ENCODE measurements at regions not wholly inside any gene's neighbourhood (a gene's known extent, or its start where the extent isn't known, plus 50 kb on each side); places are given as distances from the start of the nearest gene placed in this dataset.

- DNase-seq (ENCODE audit: low read depth), result no peak
- TF ChIP-seq, protein P1, sequence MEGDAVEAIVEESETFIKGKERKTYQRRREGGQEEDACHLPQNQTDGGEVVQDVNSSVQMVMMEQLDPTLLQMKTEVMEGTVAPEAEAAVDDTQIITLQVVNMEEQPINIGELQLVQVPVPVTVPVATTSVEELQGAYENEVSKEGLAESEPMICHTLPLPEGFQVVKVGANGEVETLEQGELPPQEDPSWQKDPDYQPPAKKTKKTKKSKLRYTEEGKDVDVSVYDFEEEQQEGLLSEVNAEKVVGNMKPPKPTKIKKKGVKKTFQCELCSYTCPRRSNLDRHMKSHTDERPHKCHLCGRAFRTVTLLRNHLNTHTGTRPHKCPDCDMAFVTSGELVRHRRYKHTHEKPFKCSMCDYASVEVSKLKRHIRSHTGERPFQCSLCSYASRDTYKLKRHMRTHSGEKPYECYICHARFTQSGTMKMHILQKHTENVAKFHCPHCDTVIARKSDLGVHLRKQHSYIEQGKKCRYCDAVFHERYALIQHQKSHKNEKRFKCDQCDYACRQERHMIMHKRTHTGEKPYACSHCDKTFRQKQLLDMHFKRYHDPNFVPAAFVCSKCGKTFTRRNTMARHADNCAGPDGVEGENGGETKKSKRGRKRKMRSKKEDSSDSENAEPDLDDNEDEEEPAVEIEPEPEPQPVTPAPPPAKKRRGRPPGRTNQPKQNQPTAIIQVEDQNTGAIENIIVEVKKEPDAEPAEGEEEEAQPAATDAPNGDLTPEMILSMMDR (IDR thresholded peaks at IDR 0.05; ENCODE audit: control insufficient read depth, extremely low read depth, insufficient read depth), result no peak
- H3K4me3 ChIP-seq (ENCODE audit: low read depth, low read length), result no peak overlapping the region
These were observed 708.3 kb downstream of the HDGFL1 start for GRCh38 chr6:23277521-23278179.

DNA sequence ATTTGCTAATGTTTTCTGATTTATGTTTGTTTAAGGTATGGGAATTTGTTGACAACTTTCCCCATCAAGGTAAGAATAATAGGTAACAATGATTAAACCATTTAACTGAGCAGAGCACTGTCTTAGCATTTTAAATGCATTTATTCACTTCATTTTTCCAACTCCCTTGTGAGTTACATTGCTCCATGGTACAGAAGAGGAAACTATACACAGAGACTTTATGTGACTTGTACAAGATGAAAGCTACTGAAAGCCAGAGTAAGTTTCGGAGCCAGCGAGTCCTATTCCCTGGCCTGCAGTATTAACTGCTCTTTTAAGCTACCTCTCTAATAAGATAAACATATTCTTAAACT lies 708.8 kb downstream of the HDGFL1 start:
- DNase-seq (ENCODE audit: low read depth), result no peak
- TF ChIP-seq, protein P1 (IDR thresholded peaks at IDR 0.05; ENCODE audit: control insufficient read depth, extremely low read depth, insufficient read depth), result no peak
- no peak overlapping the region for H3K4me3 ChIP-seq (ENCODE audit: low read depth, low read length)

DNA sequence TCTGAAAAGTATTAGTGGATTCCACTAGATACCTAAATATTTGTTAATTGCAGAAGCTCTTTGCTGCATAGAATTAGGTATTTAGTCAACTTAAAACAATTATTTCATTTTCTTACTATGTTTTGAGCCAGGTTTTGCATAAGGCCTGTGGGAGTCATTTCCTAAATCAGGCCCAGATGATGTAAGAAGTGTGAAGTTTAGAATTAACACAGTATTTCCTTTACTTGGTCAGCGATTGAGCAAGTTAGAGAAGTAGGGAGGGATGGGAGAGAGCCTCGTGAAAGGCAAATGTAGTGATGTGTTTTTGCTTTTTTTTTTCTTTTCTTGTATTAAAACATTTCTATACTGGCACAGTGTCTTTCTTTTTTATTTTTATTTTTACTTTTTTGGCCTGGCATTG lies 711.1 kb downstream of the HDGFL1 start:
- H3K4me3 ChIP-seq (ENCODE audit: low read depth, low read length), result no peak overlapping the region
- no peak for DNase-seq (ENCODE audit: low read depth)
- TF ChIP-seq, protein P1 (IDR thresholded peaks at IDR 0.05; ENCODE audit: control insufficient read depth, extremely low read depth, insufficient read depth), result no peak

DNA sequence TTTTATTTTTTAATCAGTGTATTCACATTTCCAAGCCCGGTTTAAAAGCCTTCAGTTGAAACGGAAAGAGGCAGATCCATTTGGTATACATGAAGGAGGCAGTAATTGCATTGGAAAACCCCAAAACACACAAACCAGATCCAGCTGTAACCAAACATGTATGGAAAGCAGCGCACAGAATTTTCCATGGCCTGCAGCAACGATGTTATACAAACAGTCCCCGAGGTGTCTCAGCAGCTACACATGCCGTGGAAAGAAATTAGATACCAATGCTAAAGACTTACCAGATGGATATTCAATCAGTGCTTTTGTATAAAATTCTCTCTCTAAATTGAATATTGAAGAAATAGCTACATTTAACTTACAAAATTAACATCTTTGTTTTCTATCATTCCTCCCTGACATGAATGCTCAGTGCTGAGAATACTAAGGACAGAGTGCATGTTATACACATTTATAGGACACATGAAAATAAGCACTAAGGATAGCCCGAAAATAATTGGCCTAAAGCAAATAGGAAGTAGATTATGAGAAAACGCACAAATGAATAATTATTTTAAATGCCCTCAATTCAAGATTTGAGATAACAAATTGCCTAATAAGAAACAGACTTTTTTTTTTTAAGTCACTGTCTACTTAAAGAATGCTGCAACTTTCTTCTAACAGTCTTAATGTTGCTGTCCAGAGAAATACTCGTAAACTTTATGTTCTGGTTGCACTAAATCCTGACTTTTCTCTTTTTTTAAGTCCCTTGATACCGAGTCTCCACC lies 713.1 kb downstream of the HDGFL1 start:
- DNase-seq (ENCODE audit: low read depth), result no peak

GRCh38 chr6:23293653-23294052 lies 724.3 kb downstream of the HDGFL1 start:
- TF ChIP-seq, protein P1 (IDR thresholded peaks at IDR 0.05; ENCODE audit: control insufficient read depth, extremely low read depth, insufficient read depth), result no peak
- DNase-seq (ENCODE audit: low read depth), result no peak
- H3K4me3 ChIP-seq (ENCODE audit: low read depth, low read length), result no peak overlapping the region

More for the DNA sequence above, 713.1 kb downstream of the HDGFL1 start:
- H3K4me3 ChIP-seq (ENCODE audit: low read depth, low read length), result no peak overlapping the region
- TF ChIP-seq, protein P1 (IDR thresholded peaks at IDR 0.05; ENCODE audit: control insufficient read depth, extremely low read depth, insufficient read depth), result no peak

DNA sequence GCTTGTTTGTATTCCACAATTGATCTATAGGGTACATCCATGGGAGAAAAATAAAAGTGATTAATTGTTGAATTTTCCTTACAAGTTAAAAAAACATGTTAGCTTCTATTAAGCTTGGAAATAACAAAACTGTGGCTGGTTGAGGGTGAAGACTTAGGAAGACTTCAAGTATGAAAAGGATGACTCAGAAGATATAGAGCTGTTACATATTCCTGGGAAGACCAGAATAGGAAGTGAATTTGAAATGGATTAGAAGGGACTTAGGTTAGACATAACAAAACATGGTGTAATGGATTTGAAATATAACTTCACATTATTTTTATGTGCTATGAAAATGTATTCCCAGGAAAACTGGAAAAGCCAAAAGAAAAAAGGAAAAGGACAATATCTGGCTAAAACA lies 732.2 kb downstream of the HDGFL1 start:
- DNase-seq (ENCODE audit: low read depth), result no peak
- TF ChIP-seq, protein P1 (IDR thresholded peaks at IDR 0.05; ENCODE audit: control insufficient read depth, extremely low read depth, insufficient read depth), result no peak

More for the DNA sequence above, 732.2 kb downstream of the HDGFL1 start:
- H3K4me3 ChIP-seq (ENCODE audit: low read depth, low read length), result no peak overlapping the region

All from LNCaP clone FGC (cell line).